Hematopoietic multipotent progenitor cell treated with erythropoietin and hydrocortisone succinate and interleukin-3 and kit ligand, for 6 days (in vitro differentiated cells): ENCODE measurements at regions not wholly inside any gene's neighbourhood (a gene's known extent, or its start where the extent isn't known, plus 50 kb on each side); places are given as distances from the start of the nearest gene placed in this dataset.

Experiments used
- DNase-seq: peaks from one replicate; pipeline ENCODE4 v3.0.0-alpha.2; 2015

- DNase-seq = no peak
Measured at GRCh38 chr18:75554644-75555185, 127.2 kb upstream of the SMIM21 start.

DNA sequence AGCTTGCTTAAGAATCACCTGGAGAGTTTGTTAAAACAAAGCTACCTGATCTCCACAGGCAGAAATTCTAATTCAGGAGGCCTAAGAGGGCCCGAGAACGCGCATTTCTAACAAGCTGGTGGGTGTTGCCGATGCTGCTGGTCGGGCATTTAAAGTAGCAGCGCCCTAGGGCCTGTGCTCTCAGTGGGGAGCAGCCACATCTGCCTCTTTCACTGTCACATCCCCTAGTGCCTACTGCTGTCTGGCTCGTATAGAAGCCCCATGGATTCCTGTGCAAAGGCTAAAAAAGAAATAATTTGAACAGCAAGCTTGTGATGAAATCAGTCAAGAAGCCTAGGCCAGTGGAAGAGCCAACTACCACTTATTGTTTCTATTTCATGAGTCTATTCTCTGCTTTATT lies 126.7 kb upstream of the SMIM21 start:
- DNase-seq = no peak

- no peak for DNase-seq
Measured at GRCh38 chr18:75553021-75553420, 125.5 kb upstream of the SMIM21 start.

GRCh38 chr18:75551071-75551470 lies 123.6 kb upstream of the SMIM21 start:
- no peak for DNase-seq

DNA sequence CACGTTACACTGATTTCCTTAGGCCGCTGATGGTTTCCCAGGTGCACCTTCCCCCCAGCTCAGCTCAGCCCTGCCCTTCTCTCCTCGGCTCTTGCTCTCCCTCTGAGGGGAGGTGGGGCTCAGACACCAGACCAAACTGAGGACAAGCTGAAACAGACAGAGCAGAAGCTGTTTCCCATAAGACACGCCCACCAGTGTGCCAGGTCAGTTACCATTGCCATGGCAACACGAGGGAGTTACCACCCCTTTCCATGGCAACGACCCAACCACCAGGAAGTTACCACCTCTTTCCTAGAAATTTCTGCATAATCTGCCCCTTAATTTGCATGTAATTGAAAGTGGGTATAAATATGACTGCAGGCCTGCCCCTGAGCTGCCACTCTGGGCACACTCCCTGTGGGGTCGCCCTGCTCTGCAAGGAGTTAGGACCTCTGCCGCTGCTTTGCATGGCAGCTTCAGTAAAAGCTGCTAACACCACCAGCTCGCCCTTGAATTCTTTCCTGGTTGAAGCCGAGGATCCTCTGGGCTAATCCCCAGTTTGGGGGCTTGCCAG lies 120.9 kb upstream of the SMIM21 start:
- DNase-seq = peak; percentile 37

- DNase-seq = peak; percentile 2
Measured at GRCh38 chr18:75546964-75547363, 119.5 kb upstream of the SMIM21 start.

- no peak for DNase-seq
Measured at GRCh38 chr18:75545189-75545588, 117.7 kb upstream of the SMIM21 start.

GRCh38 chr18:75544496-75544895 lies 117.0 kb upstream of the SMIM21 start:
- DNase-seq = no peak

GRCh38 chr18:75544051-75544481 lies 116.6 kb upstream of the SMIM21 start:
- DNase-seq = no peak

DNA sequence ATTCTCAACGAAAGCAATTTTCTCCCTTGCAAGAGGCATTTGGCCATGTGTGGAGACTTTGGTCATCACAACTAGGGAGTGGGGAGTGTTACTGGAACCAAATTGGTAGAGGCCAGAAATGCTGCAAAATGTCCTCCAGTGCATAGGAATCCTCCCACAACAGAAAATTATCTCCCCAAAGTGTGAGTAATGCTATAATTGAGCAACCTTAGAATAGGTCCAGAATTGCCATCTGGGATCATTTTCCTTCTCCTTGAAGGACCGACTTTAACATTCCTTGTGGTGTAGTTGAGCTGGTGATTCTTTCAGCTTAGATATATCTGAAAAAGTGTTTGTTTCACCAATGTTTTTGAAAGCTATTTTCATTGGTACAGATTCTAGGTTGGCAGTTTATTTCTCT lies 111.2 kb upstream of the SMIM21 start:
- DNase-seq = no peak

DNA sequence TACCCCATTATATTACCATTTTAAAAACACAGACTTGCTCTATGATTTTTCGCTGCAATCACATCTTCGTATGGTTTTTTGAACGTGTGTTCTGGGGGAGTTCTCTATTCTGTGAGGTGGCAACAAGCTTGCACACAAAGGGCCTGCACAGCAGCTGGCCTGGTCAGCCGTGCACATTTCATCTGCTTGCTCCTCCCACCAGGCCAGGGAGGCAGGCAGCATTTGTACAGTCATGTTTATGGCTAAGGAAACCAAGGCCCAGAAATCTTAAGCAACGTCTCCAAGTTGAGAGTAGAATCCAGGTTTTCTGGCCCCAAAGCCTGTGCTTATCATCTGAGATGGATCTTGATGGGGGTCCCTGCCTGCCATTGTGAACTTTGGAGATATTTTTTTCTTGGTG lies 106.4 kb upstream of the SMIM21 start:
- DNase-seq = no peak

DNA sequence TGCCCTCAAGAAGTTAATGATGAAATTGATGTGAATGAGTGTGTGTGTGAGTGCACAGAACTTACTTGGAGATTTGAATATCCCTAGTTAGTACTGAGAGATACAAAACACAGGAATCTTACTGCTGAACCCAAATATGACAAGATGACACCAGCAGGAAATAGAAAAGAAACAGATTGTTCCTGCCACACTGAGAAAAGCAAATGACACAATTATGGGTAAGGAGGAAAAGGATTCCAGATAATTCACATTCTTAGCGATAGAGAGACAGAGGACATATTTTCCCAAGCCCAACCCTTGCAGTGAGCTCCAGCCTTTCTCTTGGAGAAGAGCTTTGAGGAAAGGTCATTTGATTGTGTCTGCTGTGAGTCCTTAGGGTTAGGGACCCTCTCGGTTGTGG lies 105.7 kb upstream of the SMIM21 start:
- DNase-seq = no peak

GRCh38 chr18:75531851-75532459 lies 104.5 kb upstream of the SMIM21 start:
- DNase-seq = no peak

- DNase-seq = no peak
Measured at GRCh38 chr18:75531212-75531850, 103.8 kb upstream of the SMIM21 start.

- DNase-seq = no peak
Measured at GRCh38 chr18:75530566-75531211, 103.2 kb upstream of the SMIM21 start.

DNA sequence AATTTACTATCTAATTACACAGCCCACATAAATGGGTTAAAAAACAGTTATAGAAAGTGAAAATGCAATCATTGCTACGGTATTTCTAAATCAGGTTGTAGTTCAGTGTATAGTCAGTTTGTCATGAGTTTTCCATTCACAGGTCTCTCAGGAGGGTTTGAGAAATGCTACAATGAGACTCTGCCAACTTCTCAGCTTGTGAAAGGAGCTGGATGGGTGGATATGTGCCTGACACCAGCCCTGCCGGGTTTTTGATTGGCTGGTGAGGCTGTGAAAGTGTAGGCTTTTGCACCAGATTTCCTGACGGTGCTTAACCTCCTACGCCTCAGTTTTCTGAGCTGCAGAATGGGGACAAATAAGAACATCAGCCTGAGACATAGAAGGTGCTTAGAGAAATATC lies 102.6 kb upstream of the SMIM21 start:
- DNase-seq = no peak

DNA sequence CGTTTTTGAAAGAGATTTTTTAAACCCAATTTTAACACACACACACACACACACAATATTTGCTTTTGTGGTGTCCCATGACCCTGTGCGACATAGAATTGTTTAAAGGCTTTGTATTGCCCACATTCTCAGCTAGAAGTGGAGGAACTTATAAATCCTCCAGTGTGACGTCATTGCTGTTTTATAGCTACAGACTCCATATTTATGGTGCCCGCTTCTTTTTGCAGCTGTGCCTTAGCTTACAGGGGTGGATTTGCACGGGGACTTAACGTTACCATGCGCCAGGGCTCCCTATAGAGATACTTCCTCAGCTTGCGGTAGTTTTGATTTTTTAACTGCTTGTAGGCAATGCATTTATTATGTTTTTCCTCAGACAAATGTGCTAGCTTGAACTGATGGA lies 101.9 kb upstream of the SMIM21 start:
- no peak for DNase-seq

GRCh38 chr18:75527848-75528685 lies 100.6 kb upstream of the SMIM21 start:
- no peak for DNase-seq

- no peak for DNase-seq
Measured at GRCh38 chr18:75526038-75526437, 98.5 kb upstream of the SMIM21 start.

- no peak for DNase-seq
Measured at GRCh38 chr18:75525331-75525730, 97.8 kb upstream of the SMIM21 start.

DNA sequence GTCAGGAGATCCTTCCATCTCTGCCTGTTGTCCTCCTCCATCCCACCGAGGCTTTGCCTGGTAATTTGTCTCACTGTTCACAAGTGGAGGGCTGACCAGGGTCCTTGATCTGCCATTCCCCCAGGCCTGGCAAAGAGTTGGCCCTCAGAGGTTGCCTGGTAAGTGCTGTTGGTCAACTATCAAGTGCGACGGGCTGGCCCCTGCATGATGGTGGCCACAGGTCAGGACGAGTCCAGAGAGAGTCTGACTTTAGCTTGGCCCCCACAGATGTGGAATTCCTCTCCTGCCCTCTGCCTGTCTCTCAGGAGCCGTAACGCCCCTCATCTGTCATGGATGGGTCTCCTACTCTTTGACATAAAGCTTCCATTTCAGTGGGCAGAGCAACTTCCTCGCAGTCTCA lies 97.3 kb upstream of the SMIM21 start:
- DNase-seq = no peak

- no peak for DNase-seq
Measured at GRCh38 chr18:75524181-75524580, 96.7 kb upstream of the SMIM21 start.

DNA sequence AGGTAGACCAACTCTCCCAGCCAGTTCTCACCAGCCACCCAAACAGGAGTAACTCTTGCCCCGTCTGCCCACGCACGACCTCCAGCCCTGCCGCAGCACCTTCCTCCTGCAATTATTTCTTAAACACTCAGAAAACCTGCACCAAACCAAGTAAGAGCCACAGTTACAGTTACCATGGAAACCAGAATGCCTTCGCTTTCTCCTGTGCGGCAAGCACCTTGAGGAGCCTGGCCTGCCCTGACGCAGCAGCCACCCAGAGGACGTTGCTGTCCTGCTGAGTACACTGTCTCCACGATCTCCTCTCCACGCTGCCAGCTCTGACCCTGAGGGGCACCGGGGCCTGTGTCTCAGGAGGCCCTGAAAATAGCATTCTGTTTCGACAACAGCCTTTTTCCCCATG lies 94.3 kb upstream of the SMIM21 start:
- no peak for DNase-seq
